DOHH2 (cell line): ENCODE measurements at regions not wholly inside any gene's neighbourhood (a gene's known extent, or its start where the extent isn't known, plus 50 kb on each side); places are given as distances from the start of the nearest gene placed in this dataset.

Experiments used
- H3F3A ChIP-seq: fragments of 200-600 bp; sonication (generic), shearing (Covaris generic); 2 replicates; pipeline ENCODE4 v1.6.0; 2016; ENCODE audit warnings: antibody characterized with exemption, mild to moderate bottlenecking; ENCODE audit not compliant: control insufficient read depth, insufficient read depth
- H3K27ac ChIP-seq: fragments of 200-600 bp; sonication (generic); 2 replicates; pipeline ENCODE4 v1.5.1; 2014; ENCODE audit warnings: low read depth, mild to moderate bottlenecking, low read length, moderate library complexity
- H3K27me3 ChIP-seq: fragments of 200-600 bp; sonication (generic); 2 replicates; pipeline ENCODE4 v1.6.1; 2014; ENCODE audit warnings: mild to moderate bottlenecking, low read length, mixed read lengths; ENCODE audit not compliant: control insufficient read depth
- H3K36me3 ChIP-seq: fragments of 200-600 bp; sonication (generic); 2 replicates; pipeline ENCODE4 v1.6.1; 2014; ENCODE audit warnings: mild to moderate bottlenecking, low read length, moderate library complexity, mixed read lengths; ENCODE audit not compliant: control insufficient read depth
- H3K4me1 ChIP-seq: fragments of 200-600 bp; sonication (generic); 2 replicates; pipeline ENCODE4 v1.6.1; 2014; ENCODE audit warnings: mild to moderate bottlenecking, low read length, mixed read lengths; ENCODE audit not compliant: control insufficient read depth
- H3K4me2 ChIP-seq: fragments of 200-600 bp; sonication (generic); 2 replicates; pipeline ENCODE4 v1.6.0; 2014; ENCODE audit warnings: mild to moderate bottlenecking, low read length, moderate library complexity
- H3K4me3 ChIP-seq: fragments of 200-600 bp; sonication (generic); 2 replicates; pipeline ENCODE4 v1.5.1; 2014; ENCODE audit warnings: mild to moderate bottlenecking, low read length, mixed read lengths
- H3K79me2 ChIP-seq: fragments of 200-600 bp; sonication (generic); 2 replicates; pipeline ENCODE4 v1.6.1; 2014; ENCODE audit warnings: mild to moderate bottlenecking, low read length, mixed read lengths; ENCODE audit not compliant: control insufficient read depth
- H3K9me2 ChIP-seq: fragments of 200-600 bp; sonication (generic); replicated peaks from 2 replicates; pipeline ENCODE4 v1.6.1; 2014; ENCODE audit warnings: mild to moderate bottlenecking, low read length, mixed read lengths; ENCODE audit not compliant: control insufficient read depth
- H3K9me3 ChIP-seq: fragments of 200-600 bp; sonication (generic); 2 replicates; pipeline ENCODE4 v1.6.1; 2014; ENCODE audit warnings: antibody characterized with exemption, low read length, mixed read lengths; ENCODE audit not compliant: control insufficient read depth, insufficient read depth
- H4K20me1 ChIP-seq: fragments of 200-600 bp; sonication (generic); 2 replicates; pipeline ENCODE4 v1.6.0; 2014; ENCODE audit warnings: low read depth, mild to moderate bottlenecking, antibody characterized with exemption, low read length, moderate library complexity; ENCODE audit not compliant: control insufficient read depth, insufficient read depth
- EZH2phosphoT487 ChIP-seq: fragments of 200-600 bp; sonication (generic); IDR thresholded peaks from 2 replicates; pipeline ENCODE4 v1.6.1; 2017; ENCODE audit warnings: borderline replicate concordance, mild to moderate bottlenecking, antibody characterized with exemption, low read length, moderate library complexity, mixed read lengths
- TF ChIP-seq, protein P1 (sequence below): fragments of 200-600 bp; sonication (generic); IDR thresholded peaks from one replicate; pipeline ENCODE4 v1.5.1; 2014; ENCODE audit warnings: antibody characterized with exemption, mild to moderate bottlenecking, low read depth, low read length; ENCODE audit not compliant: poor library complexity, severe bottlenecking

DNA sequence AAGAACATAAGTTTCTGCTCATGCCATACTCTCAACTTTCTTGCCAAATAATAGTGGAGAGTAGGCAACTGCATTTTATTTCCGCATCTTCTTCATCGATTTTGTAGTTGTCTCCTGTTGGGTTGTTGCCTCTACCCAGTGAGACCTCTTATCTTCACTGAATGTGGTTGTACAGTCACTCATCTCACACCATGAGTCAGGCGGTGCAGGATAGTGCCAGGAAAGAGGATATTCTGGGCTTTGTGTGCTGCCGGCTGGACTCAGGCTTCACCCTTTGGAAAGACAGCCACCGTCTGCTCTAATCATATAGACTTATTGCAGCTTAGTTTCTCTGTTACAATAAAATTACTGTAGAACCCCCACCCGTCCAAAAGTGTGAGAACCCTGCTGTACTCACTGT lies 154.3 kb upstream of the USP24 start:
- Histone ChIP-seq H3K79me2 (no peaks in the 10 kb centered on the region), H3K4me1 (no peaks in the 10 kb centered on the region), H3K9me2 (no peaks in the 10 kb centered on the region), H4K20me1 (no peaks in the 10 kb centered on the region), H3F3A (no peaks in the 10 kb centered on the region), H3K27me3 (no peaks in the 10 kb centered on the region), H3K27ac (no peak overlapping the region), H3K4me3 (no peak overlapping the region), H3K36me3 (no peaks in the 10 kb centered on the region), H3K4me2 (no peak overlapping the region), H3K9me3 (no peaks in the 10 kb centered on the region)
- TF ChIP-seq, protein P1, sequence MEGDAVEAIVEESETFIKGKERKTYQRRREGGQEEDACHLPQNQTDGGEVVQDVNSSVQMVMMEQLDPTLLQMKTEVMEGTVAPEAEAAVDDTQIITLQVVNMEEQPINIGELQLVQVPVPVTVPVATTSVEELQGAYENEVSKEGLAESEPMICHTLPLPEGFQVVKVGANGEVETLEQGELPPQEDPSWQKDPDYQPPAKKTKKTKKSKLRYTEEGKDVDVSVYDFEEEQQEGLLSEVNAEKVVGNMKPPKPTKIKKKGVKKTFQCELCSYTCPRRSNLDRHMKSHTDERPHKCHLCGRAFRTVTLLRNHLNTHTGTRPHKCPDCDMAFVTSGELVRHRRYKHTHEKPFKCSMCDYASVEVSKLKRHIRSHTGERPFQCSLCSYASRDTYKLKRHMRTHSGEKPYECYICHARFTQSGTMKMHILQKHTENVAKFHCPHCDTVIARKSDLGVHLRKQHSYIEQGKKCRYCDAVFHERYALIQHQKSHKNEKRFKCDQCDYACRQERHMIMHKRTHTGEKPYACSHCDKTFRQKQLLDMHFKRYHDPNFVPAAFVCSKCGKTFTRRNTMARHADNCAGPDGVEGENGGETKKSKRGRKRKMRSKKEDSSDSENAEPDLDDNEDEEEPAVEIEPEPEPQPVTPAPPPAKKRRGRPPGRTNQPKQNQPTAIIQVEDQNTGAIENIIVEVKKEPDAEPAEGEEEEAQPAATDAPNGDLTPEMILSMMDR = no peak
- no peak for TF ChIP-seq EZH2phosphoT487

DNA sequence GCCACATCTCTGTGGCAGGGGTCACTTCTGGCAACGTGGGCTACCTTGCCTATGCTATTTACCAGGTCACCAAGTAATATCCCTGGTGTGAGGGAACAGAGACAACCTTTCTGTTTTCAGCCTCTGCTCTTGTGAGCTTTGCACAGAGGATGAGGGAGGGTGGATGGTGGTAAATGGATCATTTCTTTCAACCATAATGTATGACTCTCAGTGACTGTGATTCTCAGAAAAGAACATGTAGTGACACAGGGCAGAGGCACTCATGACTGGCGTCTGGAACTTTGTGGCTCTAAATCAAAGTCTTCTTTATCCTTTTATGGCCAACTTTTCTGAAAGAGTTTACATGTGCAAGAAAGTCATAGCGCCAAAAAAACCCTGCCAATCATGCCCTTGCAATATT lies 153.5 kb upstream of the USP24 start:
- no peaks in the 10 kb centered on the region for H3K4me1 ChIP-seq
- no peaks in the 10 kb centered on the region for H3K9me2 ChIP-seq
- no peak overlapping the region for H3K4me3 ChIP-seq
- no peak overlapping the region for H3K4me2 ChIP-seq
- H3K9me3 ChIP-seq = no peaks in the 10 kb centered on the region
- H3F3A ChIP-seq = no peaks in the 10 kb centered on the region
- H4K20me1 ChIP-seq = no peaks in the 10 kb centered on the region
- no peak for TF ChIP-seq EZH2phosphoT487
- TF ChIP-seq, protein P1 = no peak
- H3K36me3 ChIP-seq = no peaks in the 10 kb centered on the region
- H3K27ac ChIP-seq = no peak overlapping the region
- H3K27me3 ChIP-seq = peaks cover under 1% of the 10 kb centered on the region; the same call in 1 of the 2 replicates
- H3K79me2 ChIP-seq = no peaks in the 10 kb centered on the region

DNA sequence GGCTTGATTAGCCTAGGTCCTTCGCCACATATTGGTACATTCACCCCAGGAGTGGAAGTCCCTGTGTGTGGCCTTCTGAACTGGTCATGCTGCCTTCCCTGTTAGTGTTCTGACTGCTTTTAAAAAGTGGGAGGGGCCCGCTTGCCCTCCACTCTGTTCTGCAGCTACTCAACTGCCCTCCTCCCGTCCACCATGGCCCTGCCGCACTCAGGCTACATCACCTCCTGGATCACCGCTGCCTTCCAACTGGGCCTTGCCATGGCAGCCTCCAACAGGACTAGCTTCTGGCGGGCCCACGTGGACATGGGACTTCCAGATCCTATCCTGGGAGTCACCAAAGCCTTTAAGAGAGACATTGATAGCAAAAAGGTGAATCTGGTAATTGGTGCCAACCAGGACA lies 152.1 kb upstream of the USP24 start:
- TF ChIP-seq, protein P1 = no peak
- no peak for TF ChIP-seq EZH2phosphoT487
- H3K4me1 ChIP-seq = no peaks in the 10 kb centered on the region
- no peak overlapping the region for H3K4me3 ChIP-seq

DNA sequence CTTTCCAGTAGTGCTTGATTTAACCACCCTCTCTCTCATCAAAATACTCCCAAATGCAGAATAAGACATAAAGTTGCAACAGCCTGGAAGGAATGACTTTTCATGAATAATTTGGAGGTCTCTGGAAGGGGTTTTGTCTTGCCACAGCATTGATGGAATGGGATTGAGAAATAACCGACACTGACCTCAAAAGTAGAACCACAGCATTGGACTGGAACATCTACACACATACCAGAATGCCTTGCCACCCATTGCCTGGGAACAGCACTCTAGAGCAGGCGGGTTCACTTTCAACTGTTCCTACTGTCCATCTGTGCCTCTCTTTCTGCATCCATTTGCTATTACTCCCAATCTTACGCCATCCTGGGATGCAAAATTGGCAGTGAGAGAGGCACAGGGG lies 149.1 kb upstream of the USP24 start:
- TF ChIP-seq, protein P1 = no peak
- TF ChIP-seq EZH2phosphoT487 = no peak
- H3F3A ChIP-seq = no peaks in the 10 kb centered on the region
- H4K20me1 ChIP-seq = no peaks in the 10 kb centered on the region
- no peak overlapping the region for H3K4me3 ChIP-seq
- no peak overlapping the region for H3K4me2 ChIP-seq
- H3K9me2 ChIP-seq = no peaks in the 10 kb centered on the region
- H3K79me2 ChIP-seq = no peaks in the 10 kb centered on the region
- no peaks in the 10 kb centered on the region for H3K4me1 ChIP-seq
- H3K9me3 ChIP-seq = no peaks in the 10 kb centered on the region
- H3K27me3 ChIP-seq = peaks cover 12% of the 10 kb centered on the region
- no peak overlapping the region for H3K27ac ChIP-seq
- H3K36me3 ChIP-seq = no peaks in the 10 kb centered on the region

More for the DNA sequence above, 152.1 kb upstream of the USP24 start:
- H3K36me3 ChIP-seq = no peaks in the 10 kb centered on the region
- no peaks in the 10 kb centered on the region for H3K79me2 ChIP-seq
- peaks cover 12% of the 10 kb centered on the region for H3K27me3 ChIP-seq
- H3K9me2 ChIP-seq = no peaks in the 10 kb centered on the region
- no peak overlapping the region for H3K27ac ChIP-seq
- H3F3A ChIP-seq = no peaks in the 10 kb centered on the region
- no peak overlapping the region for H3K4me2 ChIP-seq
- no peaks in the 10 kb centered on the region for H3K9me3 ChIP-seq
- no peaks in the 10 kb centered on the region for H4K20me1 ChIP-seq
